ENCODE measurements at regions not wholly inside any gene's neighbourhood (a gene's known extent, or its start where the extent isn't known, plus 50 kb on each side); places are given as distances from the start of the nearest gene placed in this dataset.

GRCh38 chr10:94103192-94103591 is 109.5 kb downstream of the PLCE1 start:
- no peak for TF ChIP-seq POLR2A (IDR thresholded peaks at IDR 0.05; ENCODE audit: low read length)
- TF ChIP-seq GATA1 (IDR thresholded peaks at IDR 0.05; ENCODE audit: low read depth, low read length), result no peak

Measured in erythroblast (primary cell).